Fibroblast of villous mesenchyme (primary cell): ENCODE measurements at regions not wholly inside any gene's neighbourhood (a gene's known extent, or its start where the extent isn't known, plus 50 kb on each side); places are given as distances from the start of the nearest gene placed in this dataset.

Source experiments
- DNase-seq: peaks from one replicate; pipeline ENCODE4 v3.0.0-alpha.2; 2010; ENCODE audit warnings: low read depth
- H3K4me3 ChIP-seq: 2 replicates; pipeline ENCODE4 v1.5.1; 2011; ENCODE audit warnings: low read depth, mild to moderate bottlenecking, low read length
- CTCF ChIP-seq: IDR thresholded peaks from 2 replicates; pipeline ENCODE4 v1.5.1; 2012; ENCODE audit warnings: low read depth, mild to moderate bottlenecking, low read length; ENCODE audit not compliant: insufficient read depth

DNA sequence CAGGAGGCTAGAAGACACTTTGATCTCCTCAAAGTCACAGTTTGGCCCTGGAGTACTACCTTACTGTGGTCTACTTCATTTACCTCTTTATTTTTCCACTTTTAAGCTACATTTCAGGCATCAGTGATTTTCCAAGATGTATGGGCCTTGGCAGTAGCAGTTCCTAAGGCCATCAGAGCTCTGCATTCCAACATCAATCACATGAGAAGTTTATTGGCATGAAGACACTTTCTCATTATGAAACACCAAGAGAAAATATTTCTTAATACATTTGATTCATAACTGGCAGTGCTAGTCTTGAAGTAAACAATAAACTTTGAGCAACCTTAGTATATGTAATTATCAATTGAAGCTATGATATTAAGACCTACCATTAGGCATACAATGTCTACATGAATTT lies 178.1 kb downstream of the IL15 start:
- no peak overlapping the region for H3K4me3 ChIP-seq
- no peak for TF ChIP-seq CTCF
- DNase-seq, result no peak

- H3K4me3 ChIP-seq, result no peak overlapping the region
- DNase-seq, result no peak
- TF ChIP-seq CTCF, result no peak
These were observed 179.3 kb downstream of the IL15 start for GRCh38 chr4:141815646-141816045.

DNA sequence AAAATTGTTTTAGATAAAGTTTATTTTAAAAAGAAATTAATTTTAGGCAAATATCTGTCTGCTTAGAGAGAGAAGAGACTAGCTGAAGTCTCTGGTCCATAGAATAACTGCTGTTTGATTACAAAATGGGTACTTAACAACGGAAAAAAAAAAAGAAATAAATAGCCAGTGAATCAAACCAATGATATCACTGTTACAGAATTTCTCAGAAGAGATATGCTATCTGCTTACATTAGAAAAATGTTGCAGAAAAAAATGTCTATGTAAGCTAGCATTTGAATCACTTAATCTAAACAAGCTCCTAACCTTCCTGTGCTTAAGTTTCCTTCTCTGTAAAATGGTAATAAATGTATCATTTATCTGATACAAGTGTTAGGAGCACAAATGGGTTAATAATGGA lies 189.9 kb downstream of the IL15 start:
- no peak overlapping the region for H3K4me3 ChIP-seq
- DNase-seq, result no peak
- TF ChIP-seq CTCF, result no peak

DNA sequence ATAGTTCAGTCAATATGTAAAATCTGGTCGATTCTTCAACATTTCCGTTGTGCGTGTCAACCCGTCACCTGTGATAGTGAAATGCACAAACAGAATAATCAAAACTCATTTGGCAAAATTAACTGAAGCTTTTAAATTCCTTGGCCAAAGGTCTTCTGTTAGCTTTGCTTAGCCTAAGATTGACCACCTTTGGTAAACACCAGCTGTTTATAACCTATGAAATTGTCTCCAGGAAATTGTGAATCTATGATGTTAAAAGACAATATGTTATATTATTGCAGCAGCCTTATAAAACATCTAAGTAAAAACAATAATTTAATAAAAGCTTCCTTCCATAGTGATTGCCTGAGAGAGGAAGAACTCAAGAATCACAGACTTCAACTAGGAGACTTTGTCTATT lies 196.8 kb downstream of the IL15 start:
- TF ChIP-seq CTCF, result no peak
- H3K4me3 ChIP-seq, result no peak overlapping the region
- DNase-seq, result no peak

DNA sequence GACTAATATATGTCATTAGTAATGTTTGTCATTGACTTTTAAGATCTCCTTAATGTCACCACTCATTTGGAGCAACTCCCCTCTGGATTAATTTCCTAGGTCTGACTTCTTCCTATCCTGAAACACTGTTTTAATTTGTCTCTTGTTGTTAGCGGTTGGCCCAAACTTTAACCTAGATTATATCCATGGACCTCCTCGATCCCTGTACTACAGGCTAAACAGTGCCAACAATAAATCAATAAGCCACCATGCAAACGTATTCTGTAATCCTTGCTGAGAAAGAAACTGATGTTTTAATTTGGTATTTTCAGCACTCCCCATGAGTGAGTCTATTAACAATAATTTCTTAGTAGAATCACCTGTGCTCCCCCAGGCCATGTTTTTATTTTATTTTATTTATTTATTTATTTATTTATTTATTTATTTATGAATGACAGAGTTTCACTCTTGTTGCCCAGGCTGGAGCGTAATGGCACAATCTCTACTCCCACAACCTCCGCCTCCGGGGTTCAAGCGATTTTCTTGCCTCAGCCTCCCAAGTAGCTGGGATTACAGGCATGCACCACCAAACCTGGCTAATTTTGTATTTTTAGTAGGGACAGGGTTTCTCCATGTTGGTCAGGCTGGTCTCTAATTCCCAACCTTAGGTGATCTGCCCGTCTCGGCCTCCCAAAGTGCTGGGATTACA lies 204.1 kb downstream of the IL15 start:
- H3K4me3 ChIP-seq, result no peak overlapping the region
- TF ChIP-seq CTCF, result no peak
- no peak for DNase-seq

DNA sequence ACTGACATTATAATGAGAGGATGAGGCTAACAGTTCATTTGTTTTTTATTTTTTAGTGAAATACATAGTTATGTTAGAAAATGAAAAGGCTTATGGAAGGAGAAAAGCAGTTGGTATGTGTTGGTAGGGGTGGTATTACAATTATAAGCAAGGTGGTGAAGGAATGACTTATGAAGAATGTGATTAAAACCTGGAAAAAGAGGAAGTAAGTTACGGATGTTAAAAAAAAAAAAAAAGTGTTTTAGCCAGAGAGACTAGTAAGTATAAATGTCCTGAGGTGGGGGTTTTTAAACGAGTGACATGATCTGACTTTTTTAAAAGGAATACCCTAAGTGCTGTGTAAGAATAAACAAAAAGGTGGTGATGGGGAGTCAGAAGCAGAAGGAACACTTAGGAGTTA lies 206.8 kb downstream of the IL15 start:
- TF ChIP-seq CTCF, result no peak
- DNase-seq, result no peak
- H3K4me3 ChIP-seq, result no peak overlapping the region

- no peak overlapping the region for H3K4me3 ChIP-seq
- no peak for DNase-seq
- no peak for TF ChIP-seq CTCF
These were observed 209.5 kb downstream of the IL15 start for GRCh38 chr4:141845901-141846300.
